Activated CD8-positive, alpha-beta memory T cell treated with anti-CD3 and anti-CD28 coated beads, Interleukin-2, amount 50 U/mL, for 4 hours (primary cell): ENCODE measurements at regions not wholly inside any gene's neighbourhood (a gene's known extent, or its start where the extent isn't known, plus 50 kb on each side); places are given as distances from the start of the nearest gene placed in this dataset.

Experiments used
- DNase-seq: peaks from one replicate; pipeline ENCODE4 v3.0.0-alpha.2; 2020

DNA sequence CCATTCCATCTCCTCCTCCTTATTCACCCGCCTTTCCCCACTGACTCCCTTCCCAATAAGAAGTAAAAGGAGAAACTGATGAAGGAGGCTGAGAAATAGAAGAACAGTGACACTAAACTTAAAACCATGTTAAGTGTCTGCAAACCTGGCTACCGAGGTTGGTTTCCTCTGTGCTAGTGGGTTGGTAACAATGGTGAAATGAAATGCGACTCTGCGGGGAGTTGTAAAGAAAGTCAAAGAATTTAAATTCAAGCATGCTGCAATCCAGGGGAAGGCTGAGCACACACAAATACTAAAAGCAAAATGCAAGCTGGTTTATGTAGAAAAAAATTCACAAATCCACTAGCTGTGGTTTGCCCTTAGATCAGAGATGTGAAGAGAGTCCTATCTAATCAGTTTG, 155.2 kb upstream of the PDE10A start:
- no peak for DNase-seq

DNA sequence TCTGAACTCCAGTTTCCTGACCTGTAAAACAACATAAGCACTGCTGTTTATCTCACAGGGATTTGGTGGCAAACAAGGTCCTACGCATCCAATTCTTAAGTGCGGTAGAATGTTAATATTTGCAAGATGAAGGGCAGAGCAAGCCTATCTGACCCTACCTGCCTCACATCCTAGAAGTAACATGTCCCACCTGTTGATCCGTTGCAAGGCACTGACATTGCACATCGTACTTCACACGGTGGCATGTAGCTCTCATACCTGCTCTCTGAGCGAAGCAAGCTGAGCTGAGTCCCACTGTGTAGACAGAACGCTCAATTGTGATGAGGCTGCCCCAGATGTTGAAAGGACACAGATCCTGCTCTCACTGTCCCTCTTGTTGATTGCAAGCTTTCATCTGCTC, 154.7 kb upstream of the PDE10A start:
- DNase-seq, result no peak

DNA sequence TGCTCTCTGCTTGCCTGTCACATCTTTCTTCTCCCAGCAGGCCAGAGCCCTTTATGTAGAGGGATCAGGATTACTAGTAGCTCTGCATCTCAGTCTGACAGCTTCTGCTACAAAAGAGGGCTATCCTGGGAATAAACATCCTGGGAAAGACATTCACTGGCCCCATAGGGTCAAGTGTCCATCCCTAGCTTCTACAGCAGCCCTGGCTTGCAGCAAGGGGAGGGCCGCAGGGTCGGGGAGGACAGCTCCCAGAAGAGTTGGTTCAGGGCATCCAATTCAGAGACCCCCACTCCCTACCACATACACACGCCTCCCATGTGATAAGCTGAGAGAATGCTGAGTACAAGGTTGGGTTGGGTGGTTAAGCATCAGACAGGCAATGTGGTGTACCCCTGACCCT, 154.1 kb upstream of the PDE10A start:
- no peak for DNase-seq

DNA sequence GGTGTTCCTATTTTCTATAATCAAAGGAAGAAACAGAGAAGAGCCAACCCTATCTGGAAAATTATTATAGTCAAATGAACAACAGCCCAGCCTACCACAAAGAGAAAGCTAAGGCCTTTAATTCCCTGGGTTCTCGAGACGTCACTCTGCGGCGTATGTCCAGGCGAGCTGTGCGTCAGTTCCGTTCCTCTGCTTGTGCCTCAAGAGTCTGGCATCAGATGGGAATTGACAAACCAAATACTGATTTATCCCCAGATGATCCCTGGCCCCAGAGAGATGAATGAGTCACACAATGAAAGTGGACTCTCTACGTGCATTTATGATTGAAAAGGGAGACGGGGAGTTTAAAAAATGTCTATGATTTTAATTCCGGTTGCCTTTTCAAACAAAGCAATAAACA, 151.6 kb upstream of the PDE10A start:
- DNase-seq, result no peak

DNA sequence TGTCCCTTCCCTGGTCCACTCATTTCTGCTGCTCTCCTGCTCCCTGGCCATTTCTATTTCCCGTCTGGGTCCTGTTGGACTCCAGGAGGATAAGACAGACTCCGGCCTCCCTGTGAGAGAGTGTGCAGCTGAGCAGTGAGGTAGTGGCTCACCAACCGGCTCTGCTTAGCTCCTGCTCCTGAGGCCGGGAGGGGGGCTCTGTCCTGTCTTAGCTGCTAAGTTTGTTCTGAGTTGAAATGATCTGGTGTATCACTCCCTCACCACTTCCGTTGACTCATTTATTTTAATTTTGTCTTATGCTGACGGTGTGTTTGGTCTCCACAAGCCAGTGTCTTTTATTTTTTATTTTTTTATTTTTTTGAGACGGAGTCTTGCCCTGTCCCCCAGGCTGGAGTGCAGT, 148.5 kb upstream of the PDE10A start:
- no peak for DNase-seq

DNA sequence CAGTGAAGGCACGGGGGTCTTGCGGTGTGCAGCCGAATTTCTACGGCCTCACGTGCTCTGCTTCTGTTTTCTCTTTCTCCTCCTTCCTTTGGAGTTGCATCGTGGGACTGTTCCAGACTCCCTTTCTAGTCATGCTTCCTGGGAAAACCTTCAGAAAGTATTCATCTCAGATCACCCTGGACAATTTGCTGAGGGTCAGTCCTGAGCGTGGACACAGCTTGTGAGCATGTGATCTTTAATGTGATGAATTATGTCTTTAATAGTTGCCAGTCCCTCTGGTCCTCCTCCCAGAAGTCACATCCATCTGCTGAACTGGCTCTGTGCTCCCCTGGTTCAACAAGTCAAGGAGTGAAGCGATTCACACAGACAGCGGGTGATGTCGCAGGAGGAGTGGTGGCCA, 145.0 kb upstream of the PDE10A start:
- no peak for DNase-seq

DNA sequence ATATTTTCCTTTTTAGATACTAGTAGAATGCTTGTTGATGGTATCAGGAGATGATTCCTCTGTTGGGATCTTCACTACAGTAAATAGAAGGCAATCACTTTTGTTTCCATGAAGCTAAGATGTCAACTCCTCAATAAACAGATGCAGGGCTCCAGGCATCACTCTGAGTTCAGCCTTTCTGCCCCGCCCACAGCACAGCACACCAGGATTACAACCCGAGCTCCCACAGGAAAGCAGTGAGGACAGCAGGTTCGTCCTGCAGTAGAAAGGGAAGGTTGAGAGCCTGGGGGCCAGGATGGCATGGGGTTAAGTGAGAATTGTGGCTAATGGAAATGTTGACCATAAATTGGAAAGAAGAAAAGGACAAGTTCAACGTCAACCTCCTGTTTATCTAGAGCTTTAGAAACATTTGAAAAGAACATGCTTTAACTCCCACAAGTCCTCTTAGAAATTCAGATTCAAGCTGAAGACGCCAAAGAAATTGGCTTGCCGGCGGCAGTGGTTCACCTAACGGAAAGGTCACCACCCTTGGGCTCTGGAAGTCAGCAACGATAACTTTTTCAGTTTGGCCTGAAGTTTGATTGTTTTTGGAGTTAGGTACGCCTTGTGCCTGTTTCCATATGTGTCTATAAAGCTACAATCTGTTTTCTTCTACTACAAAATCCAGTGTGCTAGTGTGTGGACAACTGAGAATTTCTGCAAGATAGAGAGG, 144.4 kb upstream of the PDE10A start:
- no peak for DNase-seq

DNA sequence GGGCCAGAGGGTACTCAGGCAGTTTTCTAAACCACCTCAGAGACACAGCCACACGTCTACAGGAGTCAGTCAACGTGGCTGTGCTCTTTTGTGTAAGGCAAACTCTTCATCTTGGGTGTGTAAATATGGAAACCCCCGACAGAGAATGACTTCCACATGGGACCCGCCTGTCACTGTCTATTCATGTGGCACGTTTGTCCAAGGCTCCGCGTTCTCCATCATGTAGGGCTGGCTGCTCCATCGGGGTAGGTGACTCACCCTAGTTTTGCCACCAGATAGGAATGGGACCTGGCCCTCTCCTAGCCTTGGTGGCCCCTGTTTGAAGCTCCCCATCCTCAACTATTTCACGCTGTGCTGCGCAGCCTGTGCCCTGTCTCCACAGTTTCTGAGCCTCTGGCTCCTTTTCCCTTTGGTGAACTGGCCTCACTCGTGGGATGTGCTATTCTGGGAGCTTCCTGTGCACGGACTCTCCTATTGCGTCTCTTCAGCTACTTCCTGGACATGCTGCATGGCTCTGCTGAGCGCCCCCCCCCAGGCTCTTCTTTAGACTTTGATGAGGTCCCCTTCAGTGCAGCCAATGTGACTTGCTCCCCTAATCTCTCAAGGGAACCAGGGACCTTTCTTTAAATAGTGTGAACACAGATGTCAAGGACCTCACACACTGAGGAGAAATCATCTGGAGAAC, 143.2 kb upstream of the PDE10A start:
- no peak for DNase-seq

DNA sequence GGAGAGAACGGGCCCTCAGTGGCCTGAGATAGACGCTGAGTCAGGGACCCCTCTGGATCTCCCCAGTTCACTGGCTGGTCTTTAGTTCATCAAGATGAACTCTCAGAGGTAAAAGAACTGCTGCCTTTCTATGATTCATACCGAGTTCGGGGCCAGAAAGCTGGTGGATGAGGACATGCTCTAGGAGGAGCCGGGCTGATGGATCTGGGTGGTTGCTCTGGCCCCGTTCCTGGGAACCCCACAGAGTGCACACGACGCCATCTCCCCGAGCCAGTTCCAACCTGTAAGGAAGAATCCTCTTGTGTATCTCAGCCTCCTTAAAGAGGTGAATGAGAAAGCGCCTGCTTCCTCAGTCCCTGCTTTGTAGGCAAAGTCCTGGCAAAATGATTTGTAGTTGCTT, 142.6 kb upstream of the PDE10A start:
- no peak for DNase-seq

DNA sequence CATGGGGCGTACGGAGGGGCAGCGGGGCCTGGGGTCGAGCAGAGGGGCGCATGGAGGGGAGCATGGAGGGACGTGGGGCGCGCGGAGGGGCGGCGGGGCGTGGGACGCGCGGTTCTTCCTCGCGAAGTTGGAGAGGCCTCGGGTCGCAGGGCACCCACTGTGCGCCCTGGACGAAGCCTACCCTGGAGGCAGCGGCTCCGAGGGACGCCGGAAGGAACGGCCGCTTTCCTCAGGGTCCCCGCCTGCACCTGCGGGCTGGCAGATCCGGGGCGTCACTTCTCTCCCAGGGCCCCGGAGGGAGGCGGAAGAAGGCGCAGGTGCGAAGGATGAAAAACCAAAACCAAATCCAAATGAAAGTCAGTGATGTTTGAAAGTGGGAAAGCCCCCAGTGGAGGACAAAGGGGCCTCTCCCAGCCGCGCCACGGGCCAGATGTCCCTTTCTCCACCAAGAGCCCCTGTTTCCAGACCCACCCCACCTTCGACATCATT, 142.1 kb upstream of the PDE10A start:
- DNase-seq, result no peak

DNA sequence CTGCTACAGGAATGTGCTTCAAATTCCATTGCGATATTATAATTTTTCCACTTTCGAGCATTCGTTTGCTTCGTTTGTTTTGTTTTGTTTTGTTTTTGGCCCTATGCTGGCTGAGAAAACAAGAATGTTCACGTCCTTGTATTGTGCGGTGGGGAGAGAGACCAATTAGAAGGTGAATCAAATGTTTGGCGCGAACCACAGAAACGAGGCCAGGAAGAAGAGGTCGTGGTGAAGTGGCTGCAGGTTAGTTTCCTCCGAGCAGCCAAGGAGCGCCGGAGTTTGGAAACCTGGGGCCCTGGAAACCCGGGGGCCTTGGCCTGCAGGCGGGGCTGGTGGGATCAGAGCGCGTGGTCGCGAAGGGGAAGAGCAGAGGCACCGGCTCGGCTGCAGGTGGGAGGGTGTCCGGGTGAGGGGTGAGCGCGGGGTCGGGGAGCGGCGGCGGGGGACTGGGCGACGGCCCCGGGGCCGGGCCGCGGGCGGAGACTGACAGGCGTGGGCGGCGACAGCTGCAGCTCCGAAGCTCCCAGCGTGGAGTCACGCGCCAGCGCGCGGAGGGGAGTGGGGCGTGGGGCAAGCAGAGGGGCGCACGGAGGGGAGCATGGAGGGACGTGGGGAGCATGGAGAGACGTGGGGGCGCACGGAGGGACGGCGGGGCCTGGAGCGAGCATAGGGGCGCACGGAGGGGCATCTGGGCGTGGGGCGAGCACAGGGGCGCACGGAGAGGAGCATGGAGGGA, 141.5 kb upstream of the PDE10A start:
- no peak for DNase-seq

DNA sequence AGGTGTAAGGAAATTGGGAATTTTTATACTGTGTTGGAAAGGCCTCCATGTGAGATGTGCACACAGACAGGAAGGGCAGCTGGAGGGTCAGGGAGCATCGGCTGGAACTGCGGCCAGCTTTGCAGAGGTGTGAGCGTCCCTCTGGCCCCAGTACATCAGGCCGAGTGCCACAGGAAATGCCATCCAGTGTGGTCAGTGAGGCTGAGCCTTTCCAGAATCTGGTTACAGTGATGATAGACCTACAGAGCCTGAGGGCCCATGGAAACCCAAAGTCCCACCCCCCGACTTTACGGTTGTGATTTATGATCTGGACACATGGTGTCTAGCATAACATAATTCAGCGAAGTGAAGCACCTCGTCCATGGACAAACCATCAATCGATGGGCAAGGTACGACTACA, 137.3 kb upstream of the PDE10A start:
- no peak for DNase-seq

DNA sequence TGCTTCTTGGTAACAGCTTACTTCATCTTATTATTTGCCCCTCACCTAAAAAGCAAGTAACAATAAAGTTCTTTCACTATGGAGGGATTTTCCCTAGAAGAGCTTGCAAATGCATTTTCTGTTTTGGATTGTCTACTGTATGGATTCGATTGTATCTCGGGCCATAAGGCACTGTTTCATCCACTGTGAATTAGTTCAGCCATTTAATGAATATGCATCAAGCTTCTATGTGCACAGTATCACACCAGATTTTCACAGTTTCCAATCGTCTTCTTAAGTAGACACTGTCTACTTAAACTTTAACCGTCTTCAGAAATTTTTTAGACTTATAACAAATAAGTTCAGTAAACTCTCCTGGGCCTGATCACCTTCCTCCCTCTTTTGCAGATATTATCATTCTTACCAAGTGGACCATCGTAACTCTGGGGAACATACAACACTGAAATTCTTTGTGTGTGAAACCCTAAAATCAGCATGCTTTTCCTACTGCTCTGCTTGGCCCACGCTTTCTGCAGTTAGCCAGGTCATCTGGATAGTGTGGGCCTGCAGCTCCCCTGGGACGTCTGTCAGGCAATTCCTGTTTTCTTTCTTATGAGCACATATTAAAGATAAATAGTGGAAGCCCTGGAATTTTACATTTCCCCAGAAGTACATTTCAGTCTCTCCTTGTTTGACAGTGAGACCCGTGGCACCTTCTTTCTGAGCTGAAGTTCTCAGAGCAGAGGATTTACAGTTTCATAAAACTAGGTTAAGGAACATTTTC, 136.5 kb upstream of the PDE10A start:
- no peak for DNase-seq

DNA sequence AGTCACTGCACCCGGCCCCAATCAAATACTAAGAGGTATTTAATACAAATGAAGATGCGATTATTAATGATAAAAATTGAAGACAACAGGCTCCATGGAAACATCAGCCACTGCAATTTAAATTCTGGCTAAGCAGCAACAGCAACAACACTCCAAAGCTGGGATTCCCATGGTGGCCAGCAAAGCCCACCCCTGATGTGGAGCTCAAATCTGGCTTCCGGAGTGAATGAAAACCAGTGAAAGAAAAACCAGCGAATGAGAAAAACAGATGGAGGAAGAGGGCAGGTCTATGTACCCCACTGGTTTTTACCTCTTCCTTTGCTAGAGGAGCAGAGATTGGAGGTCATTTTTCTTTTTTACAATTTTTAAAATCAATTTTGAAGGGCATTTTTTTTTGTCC, 135.9 kb upstream of the PDE10A start:
- no peak for DNase-seq

DNA sequence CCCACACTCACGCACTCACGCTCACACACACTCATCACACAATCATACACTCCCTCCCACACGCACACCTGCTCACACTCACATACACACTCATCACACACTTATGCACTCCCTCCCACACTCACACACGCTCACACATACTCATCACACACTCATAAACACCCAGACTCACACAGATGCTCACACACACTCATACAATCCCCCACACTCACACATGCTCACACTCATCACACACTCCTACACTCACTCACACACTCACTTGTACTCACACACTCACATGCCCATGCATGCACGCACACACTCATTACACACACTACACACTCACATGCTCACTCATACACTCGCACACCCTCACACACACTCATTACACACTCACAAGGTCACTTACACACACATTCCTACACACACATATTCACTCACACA, 131.1 kb upstream of the PDE10A start:
- DNase-seq, result no peak

DNA sequence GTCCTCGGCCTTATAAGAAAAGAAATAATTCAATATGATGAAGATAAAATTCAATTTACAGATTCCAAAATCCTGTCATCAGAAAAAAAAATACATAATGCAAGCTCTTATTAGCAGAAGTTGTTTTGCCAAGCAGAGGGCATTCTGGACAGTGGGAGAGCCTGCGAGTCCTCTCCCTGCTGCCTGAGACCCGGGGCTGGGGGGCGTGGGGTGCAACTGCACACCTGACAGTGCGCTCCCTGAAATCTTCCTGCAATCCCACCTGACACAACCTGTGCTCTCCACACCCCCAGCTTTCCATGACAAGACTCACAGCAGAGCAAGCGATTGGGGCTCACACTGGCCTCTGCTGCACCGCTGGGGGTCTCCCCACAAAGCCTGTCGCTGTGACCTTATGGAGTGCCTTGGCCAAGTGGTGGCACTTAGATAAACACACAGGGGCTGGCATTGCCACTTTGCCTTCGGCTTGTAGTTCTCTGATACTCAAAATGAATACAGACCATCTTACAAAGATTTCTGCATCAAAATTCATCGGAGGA, 130.3 kb upstream of the PDE10A start:
- DNase-seq, result no peak

DNA sequence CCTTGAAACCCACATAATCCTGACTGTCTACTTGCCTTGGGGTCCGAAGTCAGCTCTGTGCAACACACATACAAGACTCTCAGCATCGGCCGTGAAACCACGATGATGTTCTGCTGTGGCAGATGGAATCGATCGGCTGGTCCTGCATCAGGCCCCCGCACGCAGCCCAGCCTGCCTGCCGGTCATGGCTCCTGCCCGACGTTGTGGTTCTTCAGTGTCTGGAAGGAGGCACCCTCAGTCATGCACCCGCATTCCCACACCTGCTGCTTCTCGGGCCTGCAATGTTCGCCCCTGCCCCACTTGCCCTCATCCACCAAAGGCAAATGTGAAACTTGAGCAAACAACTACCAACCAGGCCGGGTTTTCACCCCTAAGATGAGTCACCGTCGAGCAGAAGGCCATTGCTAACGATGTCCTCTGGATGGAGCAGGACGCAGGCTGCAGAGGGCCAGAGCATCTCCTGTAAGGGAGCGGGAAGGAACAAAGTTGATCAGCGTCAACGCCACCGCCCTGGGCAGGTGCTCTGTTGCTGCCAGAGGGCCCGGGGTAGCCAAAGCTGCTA, 128.9 kb upstream of the PDE10A start:
- no peak for DNase-seq

DNA sequence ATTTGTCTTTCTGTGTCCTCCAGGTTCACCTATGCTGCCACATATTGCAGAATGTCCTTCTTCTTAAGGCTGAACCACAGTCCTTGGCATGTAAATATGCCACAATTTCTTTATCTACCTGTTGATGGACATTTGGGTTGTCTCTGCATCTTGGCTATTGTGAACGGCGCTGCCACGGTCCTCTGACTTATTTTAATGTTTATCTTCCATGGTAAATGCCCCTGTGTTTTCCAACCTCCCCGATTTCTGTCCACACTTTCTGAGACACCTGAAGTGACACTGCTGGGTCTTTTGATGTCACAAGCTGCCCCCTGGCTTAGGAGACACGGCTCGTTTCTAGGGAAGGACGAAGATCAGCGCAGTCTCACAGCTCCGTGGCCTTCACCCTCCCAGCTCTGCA, 128.3 kb upstream of the PDE10A start:
- no peak for DNase-seq

DNA sequence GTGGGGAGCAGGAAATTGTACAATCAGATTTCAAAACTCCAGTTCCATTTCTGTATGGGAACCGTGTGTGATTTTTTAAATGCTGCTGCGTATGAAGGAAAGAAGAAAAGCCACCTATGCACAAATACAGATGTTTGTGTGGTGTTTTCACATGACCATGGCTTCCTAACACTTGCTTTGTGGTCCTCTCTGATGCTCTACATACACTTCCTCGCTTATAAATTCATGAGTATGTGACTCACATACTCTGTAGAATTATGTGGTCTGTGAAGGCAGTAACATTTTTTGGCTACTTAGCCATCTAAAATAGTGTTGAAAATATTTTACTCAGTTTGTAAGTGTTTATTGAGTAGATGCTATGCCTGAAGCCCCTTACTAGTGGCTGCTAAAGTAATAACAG, 119.8 kb upstream of the PDE10A start:
- no peak for DNase-seq

DNA sequence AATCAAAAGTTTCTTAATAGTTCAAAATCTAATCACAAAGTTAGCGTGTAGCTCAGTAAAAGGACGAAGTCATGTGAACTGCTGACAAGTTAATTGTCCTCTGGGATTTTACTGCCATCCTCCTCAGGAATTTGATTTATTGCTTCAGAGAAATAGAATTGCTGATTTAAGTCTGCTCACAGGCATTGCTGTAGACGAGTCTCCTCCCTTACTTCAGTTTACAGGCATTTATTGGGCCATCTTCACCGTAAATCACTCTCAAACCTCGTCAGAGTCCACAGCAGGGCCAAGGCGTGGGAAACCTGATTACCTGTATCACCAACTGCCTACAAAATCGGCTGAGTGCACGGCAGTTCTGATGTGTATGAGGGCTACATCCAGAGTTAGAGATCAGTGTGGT, 119.1 kb upstream of the PDE10A start:
- DNase-seq, result no peak

DNA sequence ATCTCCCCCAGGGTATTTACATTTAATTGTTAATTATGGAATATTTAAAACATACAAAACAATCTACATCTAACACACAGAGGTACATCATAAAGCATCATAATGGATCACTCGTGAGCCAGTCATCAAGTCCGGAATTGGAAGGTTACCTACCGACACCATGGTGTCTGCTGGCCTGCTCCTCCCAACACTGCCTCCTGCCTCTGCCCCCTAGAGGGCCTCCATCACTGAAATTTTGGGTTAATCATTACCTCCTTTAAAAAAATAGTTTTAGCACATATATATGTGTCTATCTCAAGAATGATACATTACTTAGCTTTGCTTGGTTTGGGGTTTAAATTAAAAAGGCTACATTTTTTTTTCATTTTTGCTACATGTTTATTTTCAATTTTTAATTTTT, 114.6 kb upstream of the PDE10A start:
- DNase-seq, result no peak

DNA sequence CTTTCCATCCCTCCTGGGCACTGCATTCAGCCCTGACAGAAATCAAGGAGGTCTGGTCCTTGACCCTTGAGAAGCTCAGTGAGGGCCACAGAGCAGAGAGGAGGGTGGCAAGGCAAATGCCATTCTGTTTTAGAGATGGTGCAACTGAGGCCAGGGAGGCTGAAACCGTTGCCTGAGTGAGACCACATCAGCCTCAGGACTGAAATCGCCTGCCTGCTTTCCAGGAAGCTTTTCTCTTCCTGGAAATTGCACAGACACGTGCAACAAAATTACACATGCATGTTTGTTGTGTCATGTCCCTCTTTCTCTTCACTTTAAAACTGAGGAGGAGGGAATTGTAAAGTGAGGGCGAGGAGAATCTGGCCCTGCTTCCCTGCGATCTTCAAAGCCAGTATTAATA, 113.7 kb upstream of the PDE10A start:
- no peak for DNase-seq

DNA sequence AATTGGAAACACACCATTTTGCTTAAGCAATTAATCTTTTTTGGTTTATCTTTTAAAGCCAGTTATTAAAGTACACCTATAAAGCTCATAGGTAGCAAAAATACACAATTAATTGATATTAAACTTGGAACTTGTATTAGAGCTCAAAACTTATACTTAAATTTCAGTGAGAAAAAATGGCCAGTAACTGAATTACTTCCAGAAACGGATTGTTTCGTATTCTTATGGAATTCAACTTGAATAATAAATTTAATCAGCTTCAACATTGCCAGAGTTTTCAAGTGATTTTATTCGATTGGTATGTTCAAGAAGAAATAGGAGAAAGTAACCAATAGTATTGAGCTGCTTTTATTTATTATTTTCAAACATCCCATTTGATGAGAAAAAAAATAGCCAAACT, 112.7 kb upstream of the PDE10A start:
- DNase-seq, result no peak
